ENCODE measurements at regions not wholly inside any gene's neighbourhood (a gene's known extent, or its start where the extent isn't known, plus 50 kb on each side); places are given as distances from the start of the nearest gene placed in this dataset.

DNA sequence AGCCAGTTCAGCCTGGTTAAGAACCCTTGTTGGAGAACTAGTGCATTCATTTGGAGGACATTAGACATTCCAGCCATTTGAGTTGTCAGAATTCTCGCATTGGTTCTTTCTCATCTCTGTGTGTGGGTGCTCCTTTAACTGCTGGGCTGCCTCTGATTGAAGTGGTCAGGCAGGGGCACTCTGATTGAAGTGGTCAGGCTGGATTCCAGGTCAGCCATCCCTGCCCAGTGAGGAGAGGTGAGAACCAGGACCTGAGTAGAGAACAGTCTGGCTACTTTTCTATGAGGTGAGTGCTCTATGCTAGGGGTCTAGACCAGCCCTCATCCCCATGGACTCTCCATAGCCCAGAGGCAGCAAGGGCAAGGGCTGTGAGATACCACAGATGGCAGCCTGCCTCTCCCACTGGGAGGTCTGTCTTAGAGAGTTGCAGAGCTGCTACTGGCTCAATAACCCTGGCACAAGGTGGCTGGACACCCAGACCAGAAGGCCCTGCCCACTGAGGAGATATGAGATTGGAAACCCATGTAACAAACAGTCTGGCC lies 691.6 kb downstream of the TMTC2 start:
- TF ChIP-seq, protein P1, sequence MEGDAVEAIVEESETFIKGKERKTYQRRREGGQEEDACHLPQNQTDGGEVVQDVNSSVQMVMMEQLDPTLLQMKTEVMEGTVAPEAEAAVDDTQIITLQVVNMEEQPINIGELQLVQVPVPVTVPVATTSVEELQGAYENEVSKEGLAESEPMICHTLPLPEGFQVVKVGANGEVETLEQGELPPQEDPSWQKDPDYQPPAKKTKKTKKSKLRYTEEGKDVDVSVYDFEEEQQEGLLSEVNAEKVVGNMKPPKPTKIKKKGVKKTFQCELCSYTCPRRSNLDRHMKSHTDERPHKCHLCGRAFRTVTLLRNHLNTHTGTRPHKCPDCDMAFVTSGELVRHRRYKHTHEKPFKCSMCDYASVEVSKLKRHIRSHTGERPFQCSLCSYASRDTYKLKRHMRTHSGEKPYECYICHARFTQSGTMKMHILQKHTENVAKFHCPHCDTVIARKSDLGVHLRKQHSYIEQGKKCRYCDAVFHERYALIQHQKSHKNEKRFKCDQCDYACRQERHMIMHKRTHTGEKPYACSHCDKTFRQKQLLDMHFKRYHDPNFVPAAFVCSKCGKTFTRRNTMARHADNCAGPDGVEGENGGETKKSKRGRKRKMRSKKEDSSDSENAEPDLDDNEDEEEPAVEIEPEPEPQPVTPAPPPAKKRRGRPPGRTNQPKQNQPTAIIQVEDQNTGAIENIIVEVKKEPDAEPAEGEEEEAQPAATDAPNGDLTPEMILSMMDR (IDR thresholded peaks at IDR 0.05; ENCODE audit: borderline replicate concordance, insufficient read depth, low read depth, low read length) = no peak

DNA sequence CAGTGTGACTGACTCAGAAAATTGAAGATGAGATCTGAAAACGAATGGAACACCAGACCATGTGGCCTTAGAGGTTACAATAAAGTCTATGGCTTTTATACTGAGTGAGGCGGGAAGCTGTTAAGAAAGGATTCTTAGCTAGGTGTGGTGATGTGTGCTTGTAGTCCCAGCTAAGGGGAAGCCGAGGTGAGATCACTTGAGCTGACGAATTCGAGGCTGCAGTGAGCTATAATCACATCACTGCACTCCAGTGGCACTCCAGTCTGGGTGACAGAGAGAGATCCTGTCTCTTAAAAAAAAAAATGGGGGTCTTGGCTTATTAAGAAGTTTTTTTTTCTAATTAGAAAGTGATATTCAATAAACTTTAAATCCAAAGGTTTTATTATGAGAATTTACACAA lies 678.6 kb downstream of the TMTC2 start:
- H3K4me3 ChIP-seq (ENCODE audit: low read depth, low read length) = no peak overlapping the region

More for the DNA sequence above, 691.6 kb downstream of the TMTC2 start:
- H3K4me3 ChIP-seq (ENCODE audit: low read depth, low read length) = no peak overlapping the region

DNA sequence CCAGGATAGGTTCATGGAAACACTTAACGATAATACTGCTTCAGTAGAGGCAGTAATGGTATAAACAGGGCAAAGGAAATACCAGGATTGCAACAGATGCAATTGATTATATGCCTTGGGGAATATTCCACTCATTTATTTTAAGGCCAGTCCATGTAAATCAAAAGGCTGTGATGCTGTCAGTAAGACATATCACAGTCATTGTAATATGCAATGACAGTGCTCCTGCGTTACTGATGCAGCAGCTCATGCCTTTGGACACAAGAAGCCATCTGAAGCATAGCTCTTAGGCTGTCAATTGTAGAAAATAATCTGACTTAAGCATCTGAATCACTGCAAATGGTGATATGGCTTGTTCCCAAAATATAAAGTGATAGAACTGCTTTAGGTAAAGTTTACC lies 674.8 kb downstream of the TMTC2 start:
- H3K4me3 ChIP-seq (ENCODE audit: low read depth, low read length) = no peak overlapping the region
- TF ChIP-seq, protein P1 (IDR thresholded peaks at IDR 0.05; ENCODE audit: borderline replicate concordance, insufficient read depth, low read depth, low read length) = no peak

More for the DNA sequence above, 678.6 kb downstream of the TMTC2 start:
- TF ChIP-seq, protein P1 (IDR thresholded peaks at IDR 0.05; ENCODE audit: borderline replicate concordance, insufficient read depth, low read depth, low read length) = no peak

DNA sequence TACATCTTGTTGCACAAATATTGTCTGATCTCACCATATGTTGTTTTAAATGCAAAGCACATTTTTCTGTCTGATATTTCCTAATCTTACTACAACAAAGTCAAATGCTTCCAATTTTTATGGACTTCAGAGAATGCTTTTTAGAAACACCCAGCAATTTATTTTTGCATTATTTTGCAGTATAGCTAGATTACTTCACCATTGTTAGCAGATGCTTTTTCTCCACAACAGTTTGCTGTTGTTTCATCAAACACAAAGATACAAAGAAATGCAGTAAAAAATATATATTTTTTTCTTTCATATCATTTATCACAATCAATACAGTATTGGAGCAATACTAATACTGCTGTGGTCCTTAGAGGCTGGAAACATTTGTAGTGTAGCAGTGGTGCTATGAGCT lies 674.4 kb downstream of the TMTC2 start:
- no peak overlapping the region for H3K4me3 ChIP-seq (ENCODE audit: low read depth, low read length)
- TF ChIP-seq, protein P1 (IDR thresholded peaks at IDR 0.05; ENCODE audit: borderline replicate concordance, insufficient read depth, low read depth, low read length) = no peak

DNA sequence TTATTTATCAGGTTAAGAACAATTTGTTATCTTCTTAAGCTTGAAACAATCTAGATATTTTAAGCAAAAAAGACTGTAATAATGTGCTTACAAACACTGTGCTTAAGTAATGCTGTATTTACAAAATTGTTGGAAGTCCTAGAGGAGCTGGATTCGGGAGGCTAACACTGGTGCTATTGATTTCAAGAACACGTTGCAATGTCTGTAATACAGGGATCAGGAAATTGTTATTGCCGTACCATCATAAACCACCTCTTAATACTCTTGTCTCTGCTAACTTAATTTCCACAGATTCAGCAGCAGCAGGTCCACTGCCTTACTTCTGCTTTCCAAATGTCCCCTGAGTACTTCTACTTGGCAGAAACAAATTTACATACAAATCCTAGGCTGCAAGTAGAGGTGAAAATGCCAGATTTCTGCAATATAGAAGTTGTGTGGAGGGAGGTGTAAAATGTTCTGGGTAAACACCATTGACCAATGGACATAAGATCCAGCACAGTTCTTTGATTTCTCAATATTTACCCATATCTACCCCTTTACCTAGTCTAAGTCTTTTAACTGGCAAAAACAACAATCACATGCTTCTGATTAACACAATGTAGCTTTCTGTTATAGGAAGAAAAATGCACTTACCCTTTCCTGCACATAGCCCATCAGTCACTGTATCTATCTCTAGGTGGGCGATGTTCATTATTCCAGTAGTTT lies 663.4 kb downstream of the TMTC2 start:
- no peak overlapping the region for H3K4me3 ChIP-seq (ENCODE audit: low read depth, low read length)
- TF ChIP-seq, protein P1 (IDR thresholded peaks at IDR 0.05; ENCODE audit: borderline replicate concordance, insufficient read depth, low read depth, low read length) = no peak

DNA sequence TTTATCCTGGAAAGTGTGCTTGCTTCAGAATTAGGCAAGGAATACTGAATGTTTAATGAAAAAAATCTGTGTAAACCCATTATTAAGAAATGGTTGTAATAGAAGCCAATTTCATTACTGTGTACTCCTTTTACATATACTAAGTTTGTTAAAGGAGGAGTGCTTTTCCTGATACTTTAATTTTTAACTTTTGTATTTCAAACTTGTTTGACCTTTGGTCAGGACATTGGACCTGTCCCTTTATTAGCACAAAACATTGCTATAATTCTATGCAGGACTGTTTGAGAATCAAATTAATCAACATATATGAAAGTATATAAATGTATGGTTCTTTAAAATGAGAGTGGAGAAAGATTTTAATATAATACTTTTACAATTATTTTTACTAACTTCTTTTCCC lies 659.6 kb downstream of the TMTC2 start:
- no peak overlapping the region for H3K4me3 ChIP-seq (ENCODE audit: low read depth, low read length)
- TF ChIP-seq, protein P1 (IDR thresholded peaks at IDR 0.05; ENCODE audit: borderline replicate concordance, insufficient read depth, low read depth, low read length) = no peak

DNA sequence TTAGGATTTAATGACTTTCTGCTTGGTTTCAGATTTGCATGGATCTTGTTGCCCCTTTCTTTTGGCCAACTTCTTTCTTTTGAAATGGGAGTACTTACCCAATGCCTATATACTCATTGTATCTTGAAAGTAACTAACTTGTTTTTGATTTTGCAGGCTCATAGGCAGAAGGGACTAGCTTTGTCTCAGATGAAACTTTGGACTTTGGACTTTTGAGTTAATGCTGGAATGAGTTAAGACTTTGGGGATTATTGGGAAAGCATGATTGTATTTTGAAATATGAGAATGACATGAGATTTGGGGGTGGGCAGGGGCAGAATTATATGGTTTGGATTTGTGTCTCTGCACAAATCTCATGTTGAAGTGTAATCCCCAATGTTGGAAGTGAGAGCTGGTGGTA lies 657.1 kb downstream of the TMTC2 start:
- TF ChIP-seq, protein P1 (IDR thresholded peaks at IDR 0.05; ENCODE audit: borderline replicate concordance, insufficient read depth, low read depth, low read length) = no peak
- no peak overlapping the region for H3K4me3 ChIP-seq (ENCODE audit: low read depth, low read length)
